ENCODE measurements at regions not wholly inside any gene's neighbourhood (a gene's known extent, or its start where the extent isn't known, plus 50 kb on each side); places are given as distances from the start of the nearest gene placed in this dataset.
"Not testable (repeated sequence)": the region's sequence is repeated elsewhere in the genome, so short reads cannot be mapped to it uniquely, and the experiment has no call there.

DNA sequence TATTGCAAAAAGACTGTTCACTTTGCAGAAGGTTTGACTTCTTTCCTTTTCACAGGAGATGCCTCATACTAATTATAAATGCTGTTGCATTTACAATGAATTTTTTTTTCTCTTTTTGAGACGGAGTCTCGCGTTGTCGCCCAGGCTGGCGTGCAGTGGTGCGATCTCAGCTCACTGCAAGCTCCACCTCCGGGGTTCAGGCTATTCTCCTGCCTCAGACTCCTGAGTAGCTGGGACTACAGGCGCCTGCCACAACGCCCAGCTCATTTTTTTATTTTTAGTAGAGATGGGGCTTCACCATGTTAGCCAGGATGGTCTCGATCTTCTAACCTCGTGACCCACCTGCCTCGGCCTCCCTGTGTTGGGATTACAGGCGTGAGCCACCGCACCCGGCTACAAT is 290.5 kb upstream of the GATB start:
- DNase-seq = not testable (repeated sequence)

DNA sequence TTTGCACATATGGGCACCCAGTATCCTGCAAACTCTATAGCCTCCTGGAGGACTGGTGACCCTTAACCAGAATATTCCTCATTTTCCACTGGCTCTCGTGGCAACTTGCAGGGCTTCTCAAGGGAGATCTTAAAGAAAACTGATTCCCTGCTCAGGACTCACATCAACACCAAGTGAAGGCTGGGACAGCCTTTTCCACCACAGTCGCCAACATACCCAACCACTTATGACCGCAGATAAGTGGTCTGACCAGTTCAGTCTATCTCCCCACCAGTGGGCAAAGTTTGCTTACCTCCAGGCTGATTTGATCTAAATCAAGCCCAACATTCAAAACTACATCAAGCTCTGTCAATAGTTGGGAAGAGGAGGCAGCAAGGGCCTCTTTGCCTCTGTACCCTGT is 289.3 kb upstream of the GATB start:
- DNase-seq = no peak

- DNase-seq = no peak
Observed at GRCh38 chr4:152047451-152047850, 286.6 kb upstream of the GATB start.

DNA sequence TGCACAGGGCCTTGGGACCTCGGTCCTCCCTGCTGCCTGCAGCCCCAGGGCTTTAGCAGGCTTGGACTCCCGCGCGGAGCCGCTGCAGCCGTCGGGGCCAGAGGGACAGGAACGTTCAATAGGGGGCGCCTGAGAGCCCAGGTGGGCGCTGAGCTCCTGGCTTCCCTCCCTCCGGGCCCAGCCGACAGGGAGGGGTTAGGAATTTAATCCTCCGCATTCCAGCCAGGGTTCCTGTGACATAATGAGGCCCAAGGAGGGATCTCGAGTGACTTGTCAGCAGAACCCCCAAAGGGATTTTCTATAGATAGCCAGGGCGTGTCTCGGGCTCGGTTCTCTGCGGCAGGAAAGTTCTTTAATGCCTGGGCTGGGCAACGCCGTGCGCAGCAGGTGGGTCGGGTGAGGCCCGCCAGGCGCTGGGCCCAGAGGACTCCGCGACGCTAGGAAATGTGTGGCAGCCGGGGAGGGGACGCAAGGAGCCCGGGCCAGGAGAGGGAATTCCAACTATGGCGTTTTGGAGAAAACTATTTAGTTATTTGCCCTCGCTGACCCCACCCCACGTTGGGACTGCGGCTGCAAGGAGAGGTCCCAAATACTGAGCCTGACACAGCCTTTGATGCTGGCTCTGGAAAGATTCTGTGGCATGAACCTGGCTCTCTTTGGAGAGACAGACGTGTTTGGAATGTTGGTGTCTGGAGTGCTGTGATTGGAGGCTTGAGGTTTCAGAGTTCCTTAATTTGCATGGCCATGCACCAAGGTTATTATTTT is 285.2 kb upstream of the GATB start:
- no peak for DNase-seq

DNA sequence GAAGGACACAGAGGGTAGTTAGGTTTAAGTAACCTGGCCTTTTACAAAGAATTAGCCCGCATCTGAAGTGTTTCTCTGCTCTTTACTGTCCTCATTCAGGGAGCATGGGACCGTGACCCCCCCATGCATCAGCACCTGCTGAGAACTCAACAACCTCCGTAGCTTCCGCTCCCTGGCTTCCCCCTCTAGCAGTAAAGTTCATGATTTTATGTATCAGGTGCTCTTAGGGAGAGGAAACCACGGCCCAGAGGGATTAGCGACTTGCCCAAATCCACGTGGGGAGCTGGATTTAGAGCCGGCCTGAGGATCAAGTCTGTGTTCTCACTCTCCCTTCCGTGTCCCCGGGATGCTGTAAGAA is 284.6 kb upstream of the GATB start:
- DNase-seq = no peak

- no peak for DNase-seq
Observed at GRCh38 chr4:152044331-152045036, 283.7 kb upstream of the GATB start.

- DNase-seq = no peak
Observed at GRCh38 chr4:152041295-152041694, 280.5 kb upstream of the GATB start.

GRCh38 chr4:152039691-152040090 is 278.9 kb upstream of the GATB start:
- DNase-seq = no peak

- DNase-seq = no peak
Observed at GRCh38 chr4:152039023-152039481, 278.2 kb upstream of the GATB start.

- DNase-seq = no peak
Observed at GRCh38 chr4:152038238-152038637, 277.4 kb upstream of the GATB start.

GRCh38 chr4:152037435-152037834 is 276.6 kb upstream of the GATB start:
- DNase-seq = no peak

DNA sequence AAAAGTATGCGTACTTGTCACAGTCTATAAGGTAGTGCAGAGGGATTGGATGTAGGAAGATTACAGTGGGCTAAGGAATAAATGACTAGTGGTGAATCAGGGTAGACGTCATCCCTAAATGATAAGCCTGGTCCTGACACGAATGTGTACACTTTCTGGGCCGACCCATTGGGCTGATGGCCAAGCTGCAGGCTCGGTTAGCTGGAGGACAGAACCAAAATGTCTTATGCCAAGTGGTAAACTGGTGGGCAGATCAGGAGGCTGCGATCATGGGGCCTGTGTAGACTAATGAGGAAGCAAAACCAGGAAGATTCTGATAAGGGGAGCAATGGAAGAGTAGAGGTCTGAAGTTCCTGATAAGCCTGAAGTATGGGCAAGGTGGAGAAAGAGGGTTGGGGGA is 272.8 kb upstream of the GATB start:
- no peak for DNase-seq

DNA sequence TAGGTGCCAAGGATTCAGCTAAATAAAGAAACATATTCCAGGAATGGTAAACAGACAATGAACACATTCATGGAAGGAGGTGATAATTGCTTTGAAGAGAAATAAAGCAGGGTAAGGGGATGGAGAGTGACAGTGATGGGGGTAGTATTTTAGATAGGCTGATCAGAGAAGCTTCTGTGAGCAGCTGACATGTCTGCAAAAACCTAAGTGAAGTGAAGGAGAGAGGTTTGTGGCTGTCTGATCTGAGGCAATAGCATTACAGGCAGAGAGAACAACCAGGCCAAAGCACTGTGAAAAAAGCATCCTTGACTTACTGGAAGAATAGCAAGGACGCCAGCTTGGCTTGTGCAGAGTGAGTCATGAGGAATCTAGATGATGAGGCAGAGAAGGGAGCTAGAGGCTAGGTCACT is 271.9 kb upstream of the GATB start:
- no peak for DNase-seq

GRCh38 chr4:152029631-152030030 is 268.8 kb upstream of the GATB start:
- DNase-seq = no peak

GRCh38 chr4:152028131-152028530 is 267.3 kb upstream of the GATB start:
- DNase-seq = no peak

- DNase-seq = no peak
Observed at GRCh38 chr4:152024881-152025280, 264.1 kb upstream of the GATB start.

GRCh38 chr4:152023674-152024073 is 262.9 kb upstream of the GATB start:
- DNase-seq = no peak

DNA sequence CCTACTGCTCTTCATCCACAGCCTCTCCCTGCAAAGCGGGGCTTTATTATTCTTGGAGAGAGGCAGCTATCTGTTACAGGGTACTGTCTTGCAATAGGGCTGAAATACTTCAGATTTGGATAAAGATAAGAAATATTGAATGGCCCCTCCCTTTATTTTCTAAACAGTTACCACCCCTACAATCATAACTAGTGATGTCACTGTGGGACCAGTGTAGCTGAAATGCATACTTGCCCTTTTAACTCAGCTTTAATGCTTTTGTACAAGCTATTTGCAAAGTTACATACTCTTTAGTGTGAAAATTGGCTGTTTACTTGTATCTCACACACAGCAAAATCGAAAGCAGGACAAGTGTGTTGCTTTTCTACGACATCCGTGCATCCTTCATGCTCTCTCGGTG is 261.7 kb upstream of the GATB start:
- DNase-seq = no peak

DNA sequence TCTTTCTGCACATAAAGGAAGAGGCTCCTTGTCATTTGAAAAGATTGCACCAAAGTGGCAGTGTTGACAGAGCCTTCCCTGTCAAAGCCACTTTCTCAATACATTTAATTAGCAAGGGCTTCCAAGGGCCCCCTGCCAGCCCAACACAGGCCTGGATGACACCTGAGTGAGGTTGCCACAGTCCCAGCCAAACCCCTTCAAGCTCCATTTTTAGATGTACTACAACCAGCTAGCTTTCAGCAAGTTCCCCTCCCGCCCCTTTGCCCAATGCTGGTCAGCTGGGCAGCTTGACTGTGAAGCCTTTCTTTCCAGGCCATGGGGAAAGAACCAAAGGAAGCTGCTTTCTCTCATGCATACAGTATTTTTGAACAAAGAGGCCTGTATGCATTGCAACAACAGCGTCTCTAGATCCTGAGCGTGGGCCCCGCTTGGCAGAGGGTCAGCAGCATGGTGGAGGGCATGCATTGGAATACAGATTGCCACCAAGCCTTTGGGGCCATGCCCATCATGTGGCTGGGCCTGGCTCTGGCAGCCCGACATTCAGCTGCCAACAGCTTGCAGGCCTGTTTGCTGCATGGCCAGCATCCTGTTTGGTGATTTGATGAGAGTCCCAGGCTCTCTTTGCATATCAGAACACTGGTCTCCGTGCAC is 261.1 kb upstream of the GATB start:
- DNase-seq = no peak

DNA sequence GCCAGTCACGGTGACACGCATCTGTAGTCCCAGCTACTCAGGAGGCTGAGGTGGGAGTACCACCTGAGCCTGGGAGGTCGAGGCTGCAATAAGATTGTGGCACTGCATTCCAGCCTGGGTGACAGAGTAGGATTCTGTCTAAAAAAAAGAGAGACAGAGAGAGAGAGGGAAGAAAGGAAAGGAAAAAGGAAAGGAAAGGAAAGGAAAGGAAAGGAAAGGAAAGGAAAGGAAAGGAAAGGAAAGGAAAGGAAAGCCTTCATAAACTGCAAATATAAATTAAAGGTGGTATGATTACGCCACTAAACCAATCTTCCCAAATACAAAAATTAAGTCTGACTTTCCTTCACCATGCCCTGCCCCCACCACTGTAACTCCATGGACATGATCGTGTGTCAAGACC is 259.3 kb upstream of the GATB start:
- DNase-seq = no peak

- no peak for DNase-seq
Observed at GRCh38 chr4:152016303-152016620, 255.5 kb upstream of the GATB start.

- DNase-seq = no peak
Observed at GRCh38 chr4:152015597-152016302, 254.9 kb upstream of the GATB start.

DNA sequence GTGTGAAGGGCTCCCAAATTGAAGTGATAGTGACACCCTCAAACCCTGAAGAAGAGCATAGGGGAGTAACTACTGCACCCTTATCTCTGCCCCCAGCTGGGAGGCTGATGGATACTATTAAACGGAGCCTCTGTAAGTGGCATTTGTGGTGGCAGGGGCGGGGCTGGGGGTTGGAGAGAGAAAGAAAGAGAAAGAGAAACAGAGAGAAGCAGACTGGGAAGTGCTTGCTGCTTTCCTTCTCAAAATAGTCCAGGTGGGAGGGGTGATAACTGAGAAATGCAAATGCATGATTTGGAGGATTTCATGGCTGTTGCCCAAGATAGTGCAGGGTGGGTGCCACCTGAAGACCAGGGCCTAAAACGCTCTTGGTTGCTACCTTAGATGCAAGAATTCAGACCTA is 253.5 kb upstream of the GATB start:
- DNase-seq = no peak

- no peak for DNase-seq
Observed at GRCh38 chr4:152011469-152011868, 250.7 kb upstream of the GATB start.
